ENCODE measurements at regions not wholly inside any gene's neighbourhood (a gene's known extent, or its start where the extent isn't known, plus 50 kb on each side); places are given as distances from the start of the nearest gene placed in this dataset.
"Not testable (repeated sequence)": the region's sequence is repeated elsewhere in the genome, so short reads cannot be mapped to it uniquely, and the experiment has no call there.

- Histone ChIP-seq H3K4me3 (no peak overlapping the region), H3K27me3 (peaks cover 0 to 6% (median 0%) of the 10 kb centered on the region in 7 donors), H3K27ac (no peak overlapping the region), H3K4me1 (no peaks in the 10 kb centered on the region), H3K36me3 (no peaks in the 10 kb centered on the region), H3K9me3 (no peaks in the 10 kb centered on the region)
- TF ChIP-seq, protein P1, sequence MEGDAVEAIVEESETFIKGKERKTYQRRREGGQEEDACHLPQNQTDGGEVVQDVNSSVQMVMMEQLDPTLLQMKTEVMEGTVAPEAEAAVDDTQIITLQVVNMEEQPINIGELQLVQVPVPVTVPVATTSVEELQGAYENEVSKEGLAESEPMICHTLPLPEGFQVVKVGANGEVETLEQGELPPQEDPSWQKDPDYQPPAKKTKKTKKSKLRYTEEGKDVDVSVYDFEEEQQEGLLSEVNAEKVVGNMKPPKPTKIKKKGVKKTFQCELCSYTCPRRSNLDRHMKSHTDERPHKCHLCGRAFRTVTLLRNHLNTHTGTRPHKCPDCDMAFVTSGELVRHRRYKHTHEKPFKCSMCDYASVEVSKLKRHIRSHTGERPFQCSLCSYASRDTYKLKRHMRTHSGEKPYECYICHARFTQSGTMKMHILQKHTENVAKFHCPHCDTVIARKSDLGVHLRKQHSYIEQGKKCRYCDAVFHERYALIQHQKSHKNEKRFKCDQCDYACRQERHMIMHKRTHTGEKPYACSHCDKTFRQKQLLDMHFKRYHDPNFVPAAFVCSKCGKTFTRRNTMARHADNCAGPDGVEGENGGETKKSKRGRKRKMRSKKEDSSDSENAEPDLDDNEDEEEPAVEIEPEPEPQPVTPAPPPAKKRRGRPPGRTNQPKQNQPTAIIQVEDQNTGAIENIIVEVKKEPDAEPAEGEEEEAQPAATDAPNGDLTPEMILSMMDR (IDR thresholded peaks at IDR 0.05), result no peak
- DNase-seq (no peak), ATAC-seq (no peak)
- WGBS, 2 donors, result 86 to 97% methylated on average over 1 of the region's 1 CpG
- intact Hi-C loops (cut with DNase I), result no loop called here
These were observed 275.5 kb downstream of the PDCD6IP start for GRCh38 chr3:34073961-34074360.

- DNase-seq (no peak), ATAC-seq (no peak)
- peaks cover 0 to 8% (median 0%) of the 10 kb centered on the region in 11 donors for H3K9me3 ChIP-seq
- H3K27me3 ChIP-seq, result peaks cover 0 to 1% (median 0%) of the 10 kb centered on the region in 7 donors
- no peaks in the 10 kb centered on the region for H3K4me1 ChIP-seq
- intact Hi-C loops (cut with DNase I), result no loop called here
- TF ChIP-seq, protein P1 (IDR thresholded peaks at IDR 0.05), result no peak
- no peak overlapping the region for H3K27ac ChIP-seq
- H3K36me3 ChIP-seq, result no peaks in the 10 kb centered on the region
- WGBS, 2 donors, result 83 to 95% methylated on average over 8 of the region's 8 CpGs
- H3K4me3 ChIP-seq, result no peak overlapping the region
These were observed 277.5 kb downstream of the PDCD6IP start for GRCh38 chr3:34075975-34076374.

DNA sequence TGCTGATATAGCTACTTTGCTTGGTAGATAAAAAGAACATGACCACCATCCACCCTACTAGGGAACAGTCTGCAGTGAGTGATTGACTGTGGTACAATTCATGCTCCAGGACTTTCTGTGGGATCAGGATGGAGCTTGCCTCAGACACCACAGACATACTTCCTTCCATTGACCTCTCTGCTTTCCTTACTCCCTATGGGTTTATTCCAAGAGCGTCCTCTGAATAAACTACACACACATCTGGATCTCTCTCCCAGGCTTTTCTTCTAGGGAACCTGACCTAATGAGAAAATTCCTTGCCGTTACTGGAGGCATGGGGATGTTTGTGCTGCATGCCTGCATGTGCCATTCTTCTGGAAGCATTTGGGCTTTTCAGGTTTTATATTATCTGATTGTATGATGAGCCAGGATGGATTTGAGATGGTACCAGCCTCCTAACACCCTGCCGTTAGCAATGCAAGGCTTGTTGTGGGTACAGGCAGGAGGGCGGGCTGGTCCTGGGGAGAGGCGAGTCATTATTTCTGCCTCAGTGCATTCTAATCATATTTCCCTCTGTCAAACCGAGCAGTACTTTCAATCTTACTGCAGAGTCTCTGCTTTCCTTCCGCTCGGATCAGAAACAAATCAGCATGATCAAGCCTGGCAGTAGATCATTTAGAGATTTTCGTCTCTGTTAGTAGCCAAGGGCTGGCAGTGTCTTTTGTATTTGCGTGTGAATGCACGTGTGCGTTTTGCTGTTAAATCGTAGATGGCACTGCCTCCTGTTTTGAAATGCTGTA, 279.2 kb downstream of the PDCD6IP start:
- no peaks in the 10 kb centered on the region for H3K4me1 ChIP-seq
- no peak overlapping the region for H3K4me3 ChIP-seq
- no peak overlapping the region for H3K27ac ChIP-seq
- intact Hi-C loops (cut with DNase I), result no loop called here
- H3K27me3 ChIP-seq, result no peaks in the 10 kb centered on the region
- DNase-seq (no peak), ATAC-seq (no peak)
- no peaks in the 10 kb centered on the region for H3K36me3 ChIP-seq
- TF ChIP-seq, protein P1 (IDR thresholded peaks at IDR 0.05), result no peak
- WGBS, 2 donors, result 73 to 78% methylated on average over 13 of the region's 13 CpGs
- peaks cover 0 to 11% (median 0%) of the 10 kb centered on the region in 11 donors for H3K9me3 ChIP-seq

DNA sequence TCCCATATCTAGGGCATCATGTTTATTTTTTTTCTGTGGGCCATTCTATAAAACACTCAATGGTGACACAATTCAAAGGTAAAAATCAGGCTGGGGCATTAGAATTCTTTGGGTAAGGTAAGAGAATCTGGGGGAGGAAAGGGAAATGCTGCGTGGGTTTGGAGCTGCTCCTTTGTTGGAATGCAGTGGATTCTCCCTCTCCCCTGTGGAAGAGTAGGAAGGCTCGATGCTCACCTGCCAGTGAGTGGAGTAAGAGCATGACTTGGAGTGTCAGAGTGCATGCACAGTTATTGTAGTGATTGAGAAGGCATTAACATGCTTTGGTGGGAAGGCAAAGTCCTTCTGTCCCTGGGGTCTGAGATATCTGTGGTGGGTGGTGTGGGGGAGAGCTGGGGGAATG, 280.0 kb downstream of the PDCD6IP start:
- Histone ChIP-seq H3K36me3 (no peaks in the 10 kb centered on the region), H3K27ac (no peak overlapping the region), H3K9me3 (peaks cover 0 to 11% (median 0%) of the 10 kb centered on the region in 11 donors), H3K4me1 (no peaks in the 10 kb centered on the region), H3K4me3 (no peak overlapping the region), H3K27me3 (no peaks in the 10 kb centered on the region)
- 52 to 59% methylated on average over 2 of the region's 2 CpGs for WGBS, 2 donors
- no peak for DNase-seq
- intact Hi-C loops (cut with DNase I), result no loop called here
- ATAC-seq, result no peak
- TF ChIP-seq, protein P1 (IDR thresholded peaks at IDR 0.05), result no peak

DNA sequence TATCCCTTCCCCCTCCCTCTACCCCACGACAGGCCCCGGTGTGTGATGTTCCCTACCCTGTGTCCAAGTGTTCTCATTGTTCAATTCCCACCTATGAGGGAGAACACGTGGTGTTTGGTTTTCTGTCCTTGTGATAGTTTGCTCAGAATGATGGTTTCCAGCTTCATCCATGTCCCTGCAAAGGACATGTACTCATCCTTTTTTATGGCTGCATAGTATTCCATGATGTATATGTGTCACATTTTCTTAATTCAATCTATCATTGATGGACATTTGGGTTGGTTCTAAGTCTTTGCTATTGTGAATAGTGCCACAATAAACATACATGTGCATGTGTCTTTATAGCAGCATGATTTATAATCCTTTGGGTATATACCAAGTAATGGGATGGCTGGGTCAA, 281.4 kb downstream of the PDCD6IP start:
- DNase-seq; H3K27ac ChIP-seq; H3K27me3 ChIP-seq; H3K4me1 ChIP-seq; H3K36me3 ChIP-seq; intact Hi-C loops (cut with DNase I); ATAC-seq; H3K4me3 ChIP-seq: not testable (repeated sequence)
- H3K9me3 ChIP-seq, result peaks cover 0 to 22% (median 0%) of the 10 kb centered on the region in 11 donors
- 88 to 95% methylated on average over 3 of the region's 3 CpGs for WGBS, 2 donors

DNA sequence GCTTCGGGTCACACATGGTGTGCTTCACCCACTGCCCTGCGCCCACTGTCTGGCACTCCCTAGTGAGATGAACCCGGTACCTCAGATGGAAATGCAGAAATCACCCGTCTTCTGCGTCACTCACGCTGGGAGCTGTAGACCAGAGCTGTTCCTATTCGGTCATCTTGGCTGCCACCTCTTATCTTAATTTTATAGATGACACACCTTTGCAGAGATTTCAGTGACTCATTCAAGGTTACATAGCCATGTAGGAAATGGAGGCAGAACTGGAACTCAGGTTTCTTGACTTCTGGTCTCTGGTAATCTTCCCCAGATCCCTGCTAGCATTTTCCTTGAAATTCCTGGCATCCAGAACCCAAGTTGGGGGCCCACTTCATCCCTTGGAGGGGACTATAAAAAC, 291.9 kb downstream of the PDCD6IP start:
- H3K4me3 ChIP-seq; H3K36me3 ChIP-seq; intact Hi-C loops (cut with DNase I); H3K27ac ChIP-seq; ATAC-seq; H3K4me1 ChIP-seq; DNase-seq; H3K27me3 ChIP-seq: not testable (repeated sequence)
- H3K9me3 ChIP-seq, result peaks cover 0 to 18% (median 0%) of the 10 kb centered on the region in 11 donors
- WGBS, 2 donors, result 84 to 94% methylated on average over 7 of the region's 7 CpGs

Measured in heart right ventricle (tissue), 16 donors.